ENCODE measurements at regions not wholly inside any gene's neighbourhood (a gene's known extent, or its start where the extent isn't known, plus 50 kb on each side); places are given as distances from the start of the nearest gene placed in this dataset.

GRCh38 chr1:11418056-11418455 is 60.9 kb upstream of the DISP3 start:
- Histone ChIP-seq H3K4me1 (ENCODE audit: control insufficient read depth in 2 of 2, insufficient read depth in 1 of 2, low read depth in 1 of 2, low read length in 2 of 2) (peaks cover 8 to 15% of the 10 kb centered on the region in 2 donors), H3K27me3 (ENCODE audit: control insufficient read depth in 3 of 3, insufficient read depth in 3 of 3, low read depth in 1 of 3, low read length in 3 of 3) (no peaks in the 10 kb centered on the region), H3K36me3 (replicated peaks in 1 of 2; ENCODE audit: control insufficient read depth in 2 of 2, insufficient read depth in 2 of 2, low read length in 2 of 2) (no peaks in the 10 kb centered on the region), H2BK15ac (ENCODE audit: low read length) (no peak overlapping the region), H3K23ac (ENCODE audit: low read depth, low read length, poor library complexity) (no peak overlapping the region), H4K91ac (ENCODE audit: low read depth, low read length, poor library complexity) (no peak overlapping the region), H4K8ac (ENCODE audit: low read depth, low read length) (no peak overlapping the region), H3K9me3 (replicated peaks in 1 of 2; ENCODE audit: control insufficient read depth in 2 of 2, insufficient read depth in 1 of 2, low read depth in 1 of 2, low read length in 2 of 2) (no peaks in the 10 kb centered on the region), H3K4me3 (ENCODE audit: low read length in 2 of 2) (no peak overlapping the region), H3K4me2 (ENCODE audit: insufficient read depth, low read length, poor library complexity, severe bottlenecking) (no peak overlapping the region), H3K18ac (ENCODE audit: low read length) (no peak overlapping the region), H3K9ac (ENCODE audit: low read depth, low read length, poor library complexity) (no peak overlapping the region), H2BK12ac (ENCODE audit: low read length) (no peak overlapping the region), H2AFZ (ENCODE audit: low read length) (no peak overlapping the region), H3K79me1 (ENCODE audit: low read depth, low read length) (no peaks in the 10 kb centered on the region), H2BK5ac (ENCODE audit: low read length) (no peak overlapping the region), H2BK120ac (ENCODE audit: low read depth, low read length) (no peak overlapping the region), H3K14ac (ENCODE audit: low read length) (no peak overlapping the region), H3K4ac (ENCODE audit: low read length) (no peak overlapping the region), H2AK5ac (ENCODE audit: low read depth, low read length) (no peak overlapping the region), H3K27ac (replicated peaks; ENCODE audit: low read length) (no peak overlapping the region)
- DNase-seq (ENCODE audit: low spot score), result no peak
- WGBS, 2 donors (ENCODE audit: extremely low coverage in 2 of 2, insufficient read length in 2 of 2, insufficient replicate concordance in 1 of 2), result no CpG with 5 or more reads among the region's 4 CpGs

DNA sequence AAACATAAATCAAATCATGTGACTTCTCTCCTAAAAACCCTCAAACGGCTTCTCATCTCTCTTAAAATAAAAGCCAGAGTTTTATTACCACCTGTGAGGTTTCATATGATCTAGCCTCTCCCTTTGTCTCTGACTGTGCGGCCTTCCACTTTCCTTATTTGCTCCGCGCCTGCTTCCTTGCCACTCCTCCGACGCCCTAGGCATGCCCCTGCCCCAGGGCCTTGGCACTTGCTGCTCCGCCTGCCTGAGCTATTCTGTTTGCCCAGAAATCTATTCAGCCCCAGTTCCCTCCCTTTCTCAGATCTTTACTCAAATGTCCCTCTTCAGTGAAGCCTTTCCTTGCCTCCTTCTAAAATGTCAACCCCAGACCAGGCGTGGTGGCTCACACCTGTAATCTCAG is 57.5 kb upstream of the DISP3 start:
- no peak overlapping the region for H3K27ac ChIP-seq (replicated peaks; ENCODE audit: low read length)
- no peaks in the 10 kb centered on the region for H3K9me3 ChIP-seq (replicated peaks in 1 of 2; ENCODE audit: control insufficient read depth in 2 of 2, insufficient read depth in 1 of 2, low read depth in 1 of 2, low read length in 2 of 2)
- H3K4me1 ChIP-seq (ENCODE audit: control insufficient read depth in 2 of 2, insufficient read depth in 1 of 2, low read depth in 1 of 2, low read length in 2 of 2), result peaks cover 2 to 6% of the 10 kb centered on the region in 2 donors
- no peak overlapping the region for H3K9ac ChIP-seq (ENCODE audit: low read depth, low read length, poor library complexity)
- no peak overlapping the region for H2BK12ac ChIP-seq (ENCODE audit: low read length)
- H4K91ac ChIP-seq (ENCODE audit: low read depth, low read length, poor library complexity), result no peak overlapping the region
- H2BK120ac ChIP-seq (ENCODE audit: low read depth, low read length), result no peak overlapping the region
- no peak for DNase-seq (ENCODE audit: low spot score)
- H3K23ac ChIP-seq (ENCODE audit: low read depth, low read length, poor library complexity), result no peak overlapping the region
- no peaks in the 10 kb centered on the region for H3K79me1 ChIP-seq (ENCODE audit: low read depth, low read length)
- no peak overlapping the region for H3K18ac ChIP-seq (ENCODE audit: low read length)
- H3K14ac ChIP-seq (ENCODE audit: low read length), result no peak overlapping the region
- no peak overlapping the region for H2BK5ac ChIP-seq (ENCODE audit: low read length)
- no peak overlapping the region for H2AK5ac ChIP-seq (ENCODE audit: low read depth, low read length)
- no peaks in the 10 kb centered on the region for H3K27me3 ChIP-seq (ENCODE audit: control insufficient read depth in 3 of 3, insufficient read depth in 3 of 3, low read depth in 1 of 3, low read length in 3 of 3)
- no peak overlapping the region for H3K4ac ChIP-seq (ENCODE audit: low read length)
- H4K8ac ChIP-seq (ENCODE audit: low read depth, low read length), result no peak overlapping the region
- H2AFZ ChIP-seq (ENCODE audit: low read length), result no peak overlapping the region
- no CpG with 5 or more reads among the region's 8 CpGs for WGBS, 2 donors (ENCODE audit: extremely low coverage in 2 of 2, insufficient read length in 2 of 2, insufficient replicate concordance in 1 of 2)
- H3K36me3 ChIP-seq (replicated peaks in 1 of 2; ENCODE audit: control insufficient read depth in 2 of 2, insufficient read depth in 2 of 2, low read length in 2 of 2), result no peaks in the 10 kb centered on the region
- no peak overlapping the region for H3K4me3 ChIP-seq (ENCODE audit: low read length in 2 of 2)
- no peak overlapping the region for H3K4me2 ChIP-seq (ENCODE audit: insufficient read depth, low read length, poor library complexity, severe bottlenecking)
- H2BK15ac ChIP-seq (ENCODE audit: low read length), result no peak overlapping the region

- no peak overlapping the region for H3K23ac ChIP-seq (ENCODE audit: low read depth, low read length, poor library complexity)
- no peak overlapping the region for H2AK5ac ChIP-seq (ENCODE audit: low read depth, low read length)
- no peak overlapping the region for H2BK12ac ChIP-seq (ENCODE audit: low read length)
- DNase-seq (ENCODE audit: low spot score), result no peak
- no peak overlapping the region for H2BK5ac ChIP-seq (ENCODE audit: low read length)
- H3K36me3 ChIP-seq (replicated peaks in 1 of 2; ENCODE audit: control insufficient read depth in 2 of 2, insufficient read depth in 2 of 2, low read length in 2 of 2), result no peaks in the 10 kb centered on the region
- H3K9ac ChIP-seq (ENCODE audit: low read depth, low read length, poor library complexity), result no peak overlapping the region
- H2BK15ac ChIP-seq (ENCODE audit: low read length), result no peak overlapping the region
- H3K14ac ChIP-seq (ENCODE audit: low read length), result no peak overlapping the region
- no peaks in the 10 kb centered on the region for H3K9me3 ChIP-seq (replicated peaks in 1 of 2; ENCODE audit: control insufficient read depth in 2 of 2, insufficient read depth in 1 of 2, low read depth in 1 of 2, low read length in 2 of 2)
- H2BK120ac ChIP-seq (ENCODE audit: low read depth, low read length), result no peak overlapping the region
- H3K27ac ChIP-seq (replicated peaks; ENCODE audit: low read length), result no peak overlapping the region
- WGBS, 2 donors (ENCODE audit: extremely low coverage in 2 of 2, insufficient read length in 2 of 2, insufficient replicate concordance in 1 of 2), result no CpG with 5 or more reads among the region's 9 CpGs
- no peak overlapping the region for H3K4ac ChIP-seq (ENCODE audit: low read length)
- no peaks in the 10 kb centered on the region for H3K27me3 ChIP-seq (ENCODE audit: control insufficient read depth in 3 of 3, insufficient read depth in 3 of 3, low read depth in 1 of 3, low read length in 3 of 3)
- no peak overlapping the region for H3K18ac ChIP-seq (ENCODE audit: low read length)
- H3K79me1 ChIP-seq (ENCODE audit: low read depth, low read length), result no peaks in the 10 kb centered on the region
- no peak overlapping the region for H2AFZ ChIP-seq (ENCODE audit: low read length)
- no peak overlapping the region for H3K4me2 ChIP-seq (ENCODE audit: insufficient read depth, low read length, poor library complexity, severe bottlenecking)
- H4K91ac ChIP-seq (ENCODE audit: low read depth, low read length, poor library complexity), result no peak overlapping the region
- no peak overlapping the region for H3K4me3 ChIP-seq (ENCODE audit: low read length in 2 of 2)
- peaks cover 0 to 1% of the 10 kb centered on the region in 2 donors for H3K4me1 ChIP-seq (ENCODE audit: control insufficient read depth in 2 of 2, insufficient read depth in 1 of 2, low read depth in 1 of 2, low read length in 2 of 2)
- no peak overlapping the region for H4K8ac ChIP-seq (ENCODE audit: low read depth, low read length)
Observed at GRCh38 chr1:11422686-11423085, 56.3 kb upstream of the DISP3 start.

DNA sequence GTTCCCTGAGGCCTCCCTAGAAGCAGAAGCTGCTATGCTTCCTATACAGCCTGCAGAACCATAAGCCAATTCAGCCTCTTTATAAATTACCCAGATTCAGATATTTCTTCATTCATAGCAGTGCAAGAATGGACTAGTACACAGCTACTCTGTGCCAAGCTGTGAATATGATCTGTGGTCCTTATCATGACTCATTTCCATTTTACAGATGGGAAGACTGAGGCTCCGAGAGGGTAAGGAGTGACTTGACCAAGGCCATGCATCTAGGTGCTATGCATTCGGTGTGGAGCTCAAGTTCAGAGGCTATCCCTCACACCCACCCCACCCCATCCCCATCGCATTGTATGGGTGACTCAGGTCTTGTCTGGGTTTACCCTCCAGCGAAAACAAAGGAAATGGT is 52.3 kb upstream of the DISP3 start:
- Histone ChIP-seq H3K23ac (ENCODE audit: low read depth, low read length, poor library complexity) (no peak overlapping the region), H3K4me2 (ENCODE audit: insufficient read depth, low read length, poor library complexity, severe bottlenecking) (no peak overlapping the region), H2BK5ac (ENCODE audit: low read length) (no peak overlapping the region), H2AK5ac (ENCODE audit: low read depth, low read length) (no peak overlapping the region), H3K27me3 (ENCODE audit: control insufficient read depth in 3 of 3, insufficient read depth in 3 of 3, low read depth in 1 of 3, low read length in 3 of 3) (peaks cover 0 to 9% (median 0%) of the 10 kb centered on the region in 3 experiments), H3K18ac (ENCODE audit: low read length) (no peak overlapping the region), H3K14ac (ENCODE audit: low read length) (no peak overlapping the region), H4K8ac (ENCODE audit: low read depth, low read length) (no peak overlapping the region), H3K4me1 (ENCODE audit: control insufficient read depth in 2 of 2, insufficient read depth in 1 of 2, low read depth in 1 of 2, low read length in 2 of 2) (no peaks in the 10 kb centered on the region), H2AFZ (ENCODE audit: low read length) (no peak overlapping the region), H3K4me3 (ENCODE audit: low read length in 2 of 2) (no peak overlapping the region), H3K4ac (ENCODE audit: low read length) (no peak overlapping the region), H2BK15ac (ENCODE audit: low read length) (no peak overlapping the region), H3K79me1 (ENCODE audit: low read depth, low read length) (no peaks in the 10 kb centered on the region), H3K36me3 (replicated peaks in 1 of 2; ENCODE audit: control insufficient read depth in 2 of 2, insufficient read depth in 2 of 2, low read length in 2 of 2) (no peaks in the 10 kb centered on the region), H3K27ac (replicated peaks; ENCODE audit: low read length) (no peak overlapping the region), H3K9me3 (replicated peaks in 1 of 2; ENCODE audit: control insufficient read depth in 2 of 2, insufficient read depth in 1 of 2, low read depth in 1 of 2, low read length in 2 of 2) (no peaks in the 10 kb centered on the region), H2BK120ac (ENCODE audit: low read depth, low read length) (no peak overlapping the region), H4K91ac (ENCODE audit: low read depth, low read length, poor library complexity) (no peak overlapping the region), H2BK12ac (ENCODE audit: low read length) (no peak overlapping the region), H3K9ac (ENCODE audit: low read depth, low read length, poor library complexity) (no peak overlapping the region)
- whole genome bisulfite sequencing, 2 donors (ENCODE audit: extremely low coverage in 2 of 2, insufficient read length in 2 of 2, insufficient replicate concordance in 1 of 2), result no CpG with 5 or more reads among the region's 4 CpGs
- no peak for DNase-seq (ENCODE audit: low spot score)

All from neuronal stem cell (in vitro differentiated cells).